Upper lobe of left lung (tissue), 6 donors: ENCODE measurements at regions not wholly inside any gene's neighbourhood (a gene's known extent, or its start where the extent isn't known, plus 50 kb on each side); places are given as distances from the start of the nearest gene placed in this dataset.
"Not testable (repeated sequence)": the region's sequence is repeated elsewhere in the genome, so short reads cannot be mapped to it uniquely, and the experiment has no call there.

Experiments
- ATAC-seq, 2 donors: fragments of 200-7000 bp; cut with Tn5 transposase; one replicate each; pipeline ENCODE4 v1.9.1; 2022; ENCODE audit warnings: mild to moderate bottlenecking in 2 of 2, moderate library complexity in 2 of 2; ENCODE audit not compliant: low FRiP score in 2 of 2
- DNase-seq, 2 donors: peaks; one replicate each; pipeline ENCODE4 v3.0.0-alpha.2; 2019 to 2020
- H3K27ac ChIP-seq, 4 donors: fragments of 200-600 bp; sonication (generic); one replicate each; pipeline ENCODE4 v1.5.1; 2016 to 2019
- H3K27me3 ChIP-seq, 4 donors: fragments of 200-600 bp; sonication (generic); one replicate each; pipeline ENCODE4 v1.5.1; 2017 to 2019
- H3K36me3 ChIP-seq, 4 donors: fragments of 200-600 bp; sonication (generic); one replicate each; pipeline ENCODE4 v1.5.1; 2016 to 2019
- H3K4me1 ChIP-seq, 4 donors: fragments of 200-600 bp; sonication (generic); one replicate each; pipeline ENCODE4 v1.5.1; 2018 to 2019
- H3K4me3 ChIP-seq, 4 donors: fragments of 200-600 bp; sonication (generic); one replicate each; pipeline ENCODE4 v1.5.1; 2017 to 2019; ENCODE audit warnings: mild to moderate bottlenecking in 2 of 4, moderate library complexity in 1 of 4
- H3K9me3 ChIP-seq, 4 donors: fragments of 200-600 bp; sonication (generic); one replicate each; pipeline ENCODE4 v1.5.1; 2018 to 2019
- CTCF ChIP-seq, 6 experiments: fragments of 450-650 bp in 4 of 6; fragments of 200-600 bp in 2 of 6; sonication (generic) in 2 of 6; IDR thresholded peaks; one replicate each; pipeline ENCODE4 v1.5.1; 2016 to 2019; ENCODE audit warnings: antibody characterized with exemption in 6 of 6
- EP300 ChIP-seq, 4 donors: sonication (generic); formaldehyde crosslinking; IDR thresholded peaks; one replicate each; pipeline ENCODE4 v1.5.1; 2017; ENCODE audit warnings: antibody characterized with exemption in 4 of 4, control low read depth in 2 of 4
- POLR2A ChIP-seq, 4 donors: fragments of 450-650 bp; IDR thresholded peaks; one replicate each; pipeline ENCODE4 v1.5.1; 2016 to 2017; ENCODE audit warnings: antibody characterized with exemption in 4 of 4, mild to moderate bottlenecking in 2 of 4
- POLR2AphosphoS5 ChIP-seq, 2 donors: sonication (generic); formaldehyde crosslinking; IDR thresholded peaks; one replicate each; pipeline ENCODE4 v1.5.1; 2017; ENCODE audit warnings: antibody characterized with exemption in 2 of 2
- WGBS, 2 donors: methylation state at CpG; one replicate each; pipeline ENCODE4 v1.1.5; 2017 to 2018; 5-methylcytosine and 5-hydroxymethylcytosine counted together
- donor health status: DM: no; HTN: no; CAD: no; lungs with moderate emphysema.
- donor health status: DM: no; HTN: yes; CAD: no; lungs with severe emphysema.

- Histone ChIP-seq H3K9me3 (peaks cover 7 to 24% (median 13%) of the 10 kb centered on the region in 4 donors), H3K36me3 (no peaks in the 10 kb centered on the region), H3K27ac (no peak overlapping the region), H3K4me3 (no peak overlapping the region), H3K4me1 (no peaks in the 10 kb centered on the region), H3K27me3 (no peaks in the 10 kb centered on the region)
- ATAC-seq (no peak), DNase-seq (no peak)
- 24 to 40% methylated on average over 1 of the region's 1 CpG for WGBS, 2 donors
- no peak for TF ChIP-seq POLR2A (IDR thresholded peaks at IDR 0.05)
- no peak for TF ChIP-seq CTCF (IDR thresholded peaks at IDR 0.05)
- no peak for TF ChIP-seq POLR2AphosphoS5 (IDR thresholded peaks at IDR 0.05)
These were observed 479.9 kb upstream of the PLXNA2 start for GRCh38 chr1:208724079-208724478.

GRCh38 chr1:208728815-208729214, 484.6 kb upstream of the PLXNA2 start:
- ATAC-seq (no peak), DNase-seq (no peak)
- 81 to 95% methylated on average over 1 of the region's 1 CpG for WGBS, 2 donors
- H3K4me3 ChIP-seq, result no peak overlapping the region
- no peak overlapping the region for H3K27ac ChIP-seq
- TF ChIP-seq POLR2A (IDR thresholded peaks at IDR 0.05) (no peak), POLR2AphosphoS5 (IDR thresholded peaks at IDR 0.05) (no peak), CTCF (IDR thresholded peaks at IDR 0.05) (no peak), EP300 (IDR thresholded peaks at IDR 0.05) (no peak)
- H3K4me1 ChIP-seq, result peaks cover 0 to 4% (median 0%) of the 10 kb centered on the region in 4 donors
- H3K27me3 ChIP-seq, result no peaks in the 10 kb centered on the region
- H3K36me3 ChIP-seq, result no peaks in the 10 kb centered on the region
- H3K9me3 ChIP-seq, result no peaks in the 10 kb centered on the region

- no peaks in the 10 kb centered on the region for H3K36me3 ChIP-seq
- DNase-seq (no peak), ATAC-seq (no peak)
- H3K4me3 ChIP-seq, result peak overlapping the region in 3 of 4 donors; percentile 12 to 40 (median 31)
- peaks cover 0 to 4% (median 0%) of the 10 kb centered on the region in 4 donors for H3K4me1 ChIP-seq
- TF ChIP-seq EP300 (IDR thresholded peaks at IDR 0.05), result no peak
- no peak for TF ChIP-seq POLR2AphosphoS5 (IDR thresholded peaks at IDR 0.05)
- no peak for TF ChIP-seq POLR2A (IDR thresholded peaks at IDR 0.05)
- no peak for TF ChIP-seq CTCF (IDR thresholded peaks at IDR 0.05)
- no peaks in the 10 kb centered on the region for H3K27me3 ChIP-seq
- H3K27ac ChIP-seq, result no peak overlapping the region
- WGBS, 2 donors, result 8 to 17% methylated on average over 4 of the region's 4 CpGs
- H3K9me3 ChIP-seq, result no peaks in the 10 kb centered on the region
These were observed 488.0 kb upstream of the PLXNA2 start for GRCh38 chr1:208731981-208732821.

GRCh38 chr1:208737161-208737560, 493.0 kb upstream of the PLXNA2 start:
- Histone ChIP-seq H3K9me3 (no peaks in the 10 kb centered on the region), H3K4me3 (no peak overlapping the region), H3K27me3 (no peaks in the 10 kb centered on the region), H3K27ac (no peak overlapping the region), H3K36me3 (no peaks in the 10 kb centered on the region), H3K4me1 (peaks cover 0 to 2% (median 0%) of the 10 kb centered on the region in 4 donors)
- no peak for DNase-seq
- WGBS, 2 donors, result 51 to 63% methylated on average over 4 of the region's 4 CpGs
- no peak for ATAC-seq
- no peak for TF ChIP-seq POLR2A (IDR thresholded peaks at IDR 0.05)

GRCh38 chr1:208737922-208738321, 493.7 kb upstream of the PLXNA2 start:
- Histone ChIP-seq H3K9me3 (no peaks in the 10 kb centered on the region), H3K36me3 (no peaks in the 10 kb centered on the region), H3K27ac (no peak overlapping the region), H3K27me3 (no peaks in the 10 kb centered on the region), H3K4me1 (no peaks in the 10 kb centered on the region), H3K4me3 (no peak overlapping the region)
- DNase-seq (no peak), ATAC-seq (no peak)
- WGBS, 2 donors, result 85 to 94% methylated on average over 3 to 4 of the region's 4 CpGs
- TF ChIP-seq CTCF (IDR thresholded peaks at IDR 0.05) (no peak), EP300 (IDR thresholded peaks at IDR 0.05) (no peak), POLR2A (IDR thresholded peaks at IDR 0.05) (no peak), POLR2AphosphoS5 (IDR thresholded peaks at IDR 0.05) (no peak)

GRCh38 chr1:208739636-208740035, 495.5 kb upstream of the PLXNA2 start:
- WGBS, 2 donors, result 92% methylated on average over 20 of the region's 20 CpGs; no CpG with 5 or more reads in 1 of the 2 donors
- DNase-seq, result peak in 1 of 2 donors; percentile 72
- H3K4me1 ChIP-seq, H3K27me3 ChIP-seq, H3K9me3 ChIP-seq, ATAC-seq, H3K27ac ChIP-seq, H3K36me3 ChIP-seq, H3K4me3 ChIP-seq: not testable (repeated sequence)
